GM18507 (cell line): ENCODE measurements at regions not wholly inside any gene's neighbourhood (a gene's known extent, or its start where the extent isn't known, plus 50 kb on each side); places are given as distances from the start of the nearest gene placed in this dataset.
A peak's percentile ranks its signal among the peaks of the same experiment; 100 is the strongest.
"Not testable (repeated sequence)": the region's sequence is repeated elsewhere in the genome, so short reads cannot be mapped to it uniquely, and the experiment has no call there.

Experiments
- DNase-seq: peaks from one replicate; pipeline ENCODE4 v3.0.0; 2011; ENCODE audit warnings: low read depth; ENCODE audit not compliant: insufficient read length; ENCODE audit errors: extremely low spot score
- FAIRE-seq: peaks from 2 replicates; lab custom pipeline; 2011; peaks lifted over from hg19 to GRCh38; lab: Jason Lieb, UNC

GRCh38 chr4:84298719-84299254 is 200.3 kb downstream of the NKX6-1 start:
- FAIRE-seq, DNase-seq: not testable (repeated sequence)

DNA sequence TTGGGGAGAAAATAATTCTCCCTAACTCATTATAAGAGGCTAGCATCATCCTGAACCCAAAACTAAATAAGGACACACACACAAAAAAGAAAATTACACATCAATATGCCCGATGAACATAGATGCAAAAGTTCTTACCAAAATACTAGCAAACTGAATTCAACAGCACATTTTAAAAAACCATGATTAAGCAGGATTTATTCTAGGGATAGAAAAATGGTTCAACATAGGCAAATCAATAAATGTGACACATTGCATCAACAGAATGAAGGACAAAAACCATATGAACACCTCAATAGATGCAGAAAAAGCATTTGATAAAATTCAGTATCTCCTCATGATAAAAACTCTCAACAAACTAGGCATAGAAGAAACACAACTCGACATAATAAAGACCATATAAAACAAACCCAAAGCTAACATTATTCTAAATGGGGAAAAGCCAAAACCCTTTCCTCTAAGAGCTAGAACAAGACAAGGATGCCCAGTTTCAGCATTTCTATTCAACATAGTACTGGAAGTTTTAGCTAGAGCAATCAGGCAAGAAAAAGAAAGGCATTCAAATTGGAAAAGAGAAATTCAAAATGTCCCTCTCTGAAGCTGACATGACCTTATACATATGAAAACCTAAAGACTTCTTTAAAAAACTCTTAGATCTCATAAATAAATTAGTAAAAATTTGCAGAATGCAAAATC is 200.9 kb downstream of the NKX6-1 start:
- no peak for FAIRE-seq

DNA sequence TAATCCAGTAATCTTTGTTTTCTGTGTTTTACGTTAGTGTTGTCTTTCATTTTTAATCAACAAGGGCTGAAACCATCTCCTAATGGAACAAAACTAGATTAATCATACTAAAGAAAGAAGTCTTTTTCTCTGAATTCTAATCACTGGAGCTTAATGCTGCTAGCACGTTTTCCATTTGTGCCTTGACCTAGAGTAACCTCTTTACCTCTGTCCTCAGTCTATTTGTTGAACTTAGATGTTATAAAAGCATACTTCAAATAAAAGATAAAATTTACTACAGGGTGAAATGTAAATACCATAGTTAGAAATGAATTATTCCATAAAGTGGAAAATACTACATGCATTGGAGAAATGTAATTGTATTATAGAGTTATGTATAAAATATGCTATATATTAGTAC is 207.1 kb downstream of the NKX6-1 start:
- no peak for DNase-seq
- FAIRE-seq, result no peak

More for the DNA sequence above, 200.9 kb downstream of the NKX6-1 start:
- no peak for DNase-seq

GRCh38 chr4:84286048-84286447 is 213.0 kb downstream of the NKX6-1 start:
- DNase-seq (no peak), FAIRE-seq (no peak)

DNA sequence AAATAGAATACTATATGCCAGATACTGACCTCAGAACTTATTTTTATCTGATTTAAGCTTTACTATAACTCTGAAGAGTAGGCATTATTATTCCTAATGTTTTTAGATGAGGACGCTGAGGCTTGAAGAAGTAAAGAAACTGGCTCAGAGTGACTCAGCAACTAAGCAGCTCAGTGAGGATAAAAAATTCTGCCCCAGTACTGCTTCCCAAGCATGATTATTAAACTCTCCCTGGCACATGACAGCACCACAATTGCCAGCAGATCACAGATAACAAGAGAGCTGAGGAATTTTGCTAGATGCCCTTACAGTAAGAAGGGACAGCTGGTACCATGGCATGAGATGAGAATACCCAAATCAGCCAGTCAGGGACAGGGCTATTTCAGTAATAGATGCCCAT is 219.4 kb downstream of the NKX6-1 start:
- DNase-seq (no peak), FAIRE-seq (no peak)

GRCh38 chr4:84277923-84278322 is 221.2 kb downstream of the NKX6-1 start:
- FAIRE-seq (no peak), DNase-seq (no peak)

DNA sequence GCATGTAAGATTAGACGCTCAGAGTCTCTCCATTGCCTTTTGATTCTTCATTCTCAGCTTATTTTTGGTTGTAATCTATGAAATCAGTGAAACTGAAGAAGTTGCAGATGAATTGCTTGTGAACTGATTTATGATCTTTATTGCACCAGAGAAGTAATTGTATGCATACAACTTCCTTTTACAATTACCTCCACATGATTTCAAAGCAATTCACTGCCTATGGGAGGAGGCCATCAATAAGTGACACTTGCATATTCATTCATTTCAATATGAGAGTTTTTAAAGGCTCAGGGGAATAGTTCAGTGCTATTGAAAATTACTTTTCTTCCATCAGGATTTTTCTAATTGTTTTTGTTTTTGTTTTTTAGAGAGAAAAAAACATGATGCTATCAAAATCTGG is 222.3 kb downstream of the NKX6-1 start:
- FAIRE-seq, result no peak

DNA sequence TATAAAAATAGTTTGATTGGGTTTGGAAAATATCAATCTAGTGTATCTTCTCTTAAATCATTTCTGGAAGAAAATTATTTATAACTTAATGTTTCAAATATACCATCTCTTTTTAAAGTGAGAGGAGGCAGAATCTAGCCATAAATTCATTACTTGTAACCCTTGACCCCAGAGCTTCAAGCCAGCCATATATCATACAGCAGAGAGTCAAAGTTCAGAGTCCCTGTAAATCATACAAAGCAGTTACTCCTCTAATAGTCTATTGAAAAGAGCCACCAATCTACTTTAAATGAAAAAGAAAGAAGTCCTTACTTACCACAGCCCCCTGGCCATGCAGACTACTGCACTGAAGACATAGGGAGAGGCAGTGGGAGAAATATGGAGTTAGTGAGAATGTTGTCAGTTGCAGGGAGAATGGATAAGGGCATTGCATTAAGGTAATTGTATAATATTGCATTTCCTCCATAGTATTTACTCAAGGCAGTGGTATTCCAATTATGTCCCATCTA is 229.5 kb downstream of the NKX6-1 start:
- FAIRE-seq, result no peak
- no peak for DNase-seq

More for the DNA sequence above, 222.3 kb downstream of the NKX6-1 start:
- DNase-seq, result no peak

DNA sequence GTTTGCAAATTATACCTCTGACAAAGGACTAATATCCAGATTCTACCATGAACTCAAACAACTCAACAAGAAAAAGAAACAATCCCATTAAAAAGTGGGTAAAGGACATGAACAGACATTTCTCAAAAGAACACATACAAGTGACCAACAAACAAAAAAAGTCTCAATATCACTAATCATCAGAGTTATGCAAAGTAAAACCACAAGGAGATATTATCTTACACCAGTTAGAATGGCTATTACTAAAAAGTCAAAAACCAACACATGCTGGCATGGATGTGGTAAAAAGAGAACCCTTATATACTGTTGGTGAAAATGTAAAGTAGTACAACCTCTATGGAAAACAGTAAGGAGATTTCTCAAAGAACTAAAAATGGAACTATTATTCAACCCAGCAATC is 234.4 kb downstream of the NKX6-1 start:
- FAIRE-seq (no peak), DNase-seq (no peak)

- peak; percentile 63 for FAIRE-seq
- no peak for DNase-seq
These were observed 235.7 kb downstream of the NKX6-1 start for GRCh38 chr4:84263415-84263814.

DNA sequence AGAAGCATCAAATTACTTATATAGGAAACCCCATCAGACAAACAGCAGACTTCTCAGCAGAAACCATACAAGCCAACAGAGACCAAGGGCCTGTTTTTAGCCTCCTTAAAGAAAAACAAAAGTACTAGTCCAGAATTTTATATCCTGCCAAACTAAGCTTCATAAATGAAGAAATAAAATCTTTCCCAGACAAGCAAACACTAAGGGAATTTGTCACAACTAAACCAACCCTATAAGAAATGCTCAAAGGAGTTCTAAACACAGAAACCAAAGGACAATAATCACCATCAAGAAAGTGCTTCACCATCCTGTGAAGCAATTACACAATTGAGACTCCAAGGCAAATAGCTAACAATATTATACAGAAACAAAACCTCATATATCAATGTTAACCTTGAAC is 238.6 kb downstream of the NKX6-1 start:
- DNase-seq, result no peak
- FAIRE-seq, result no peak

DNA sequence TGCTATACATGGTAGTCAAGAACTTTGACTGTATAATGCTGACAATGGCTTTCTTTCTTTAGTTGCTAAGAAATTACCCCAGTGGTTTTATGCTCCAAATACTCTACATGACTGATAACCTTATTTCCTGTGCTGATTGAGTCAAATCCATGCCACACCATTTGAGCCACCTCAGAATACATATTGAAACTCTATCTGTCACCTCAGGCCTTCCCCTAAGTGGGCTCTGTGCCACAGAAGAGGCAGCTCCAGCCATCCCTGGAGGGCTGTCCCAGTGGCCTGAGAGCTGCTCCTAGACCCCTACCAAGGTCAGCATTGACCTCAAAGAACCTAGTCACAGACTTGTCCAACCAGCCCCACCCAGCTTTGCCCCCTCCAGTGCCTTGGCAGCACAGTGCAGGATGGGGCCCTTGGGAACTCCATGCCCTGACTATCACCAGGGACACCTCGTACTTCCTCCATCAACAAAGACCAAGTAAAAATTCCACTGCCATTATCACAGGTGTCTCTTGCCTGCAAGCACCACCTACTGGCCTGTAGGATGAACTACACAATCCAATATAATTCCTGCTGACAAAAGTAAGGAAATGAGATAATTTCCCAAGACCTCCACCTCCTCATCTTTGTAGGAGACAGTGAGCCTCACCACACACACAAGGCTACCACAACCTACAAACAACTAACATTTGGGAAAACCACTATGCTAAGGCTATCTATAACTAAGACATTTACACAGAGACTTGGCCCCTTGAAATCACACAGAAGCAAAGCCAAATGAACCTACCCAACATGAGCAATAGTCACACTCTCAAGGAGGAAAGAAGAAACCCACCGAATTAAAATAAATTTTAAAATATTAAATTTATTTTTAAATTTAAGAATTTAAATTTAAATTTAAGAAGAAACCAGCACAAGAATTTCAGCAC is 239.9 kb downstream of the NKX6-1 start:
- DNase-seq (no peak), FAIRE-seq (peak; percentile 78)

DNA sequence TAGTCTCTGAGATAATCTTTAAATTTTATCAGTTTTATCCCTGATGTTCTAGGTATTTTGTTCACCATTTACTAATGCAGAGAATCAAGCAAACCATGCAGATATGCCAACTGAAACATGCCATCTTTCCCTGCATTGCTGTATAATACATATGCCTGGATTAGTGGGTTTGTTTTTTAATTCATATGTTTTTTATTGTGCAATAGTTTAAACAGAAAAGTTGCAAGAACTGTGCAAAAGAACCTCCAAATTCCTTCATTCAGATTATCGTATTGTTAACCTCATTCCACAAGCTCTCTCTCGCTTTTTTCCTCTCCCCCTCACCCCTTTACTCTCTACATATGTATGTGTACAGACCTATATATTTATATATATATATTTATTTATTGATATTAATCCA is 244.6 kb downstream of the NKX6-1 start:
- FAIRE-seq, result no peak
- DNase-seq, result no peak

DNA sequence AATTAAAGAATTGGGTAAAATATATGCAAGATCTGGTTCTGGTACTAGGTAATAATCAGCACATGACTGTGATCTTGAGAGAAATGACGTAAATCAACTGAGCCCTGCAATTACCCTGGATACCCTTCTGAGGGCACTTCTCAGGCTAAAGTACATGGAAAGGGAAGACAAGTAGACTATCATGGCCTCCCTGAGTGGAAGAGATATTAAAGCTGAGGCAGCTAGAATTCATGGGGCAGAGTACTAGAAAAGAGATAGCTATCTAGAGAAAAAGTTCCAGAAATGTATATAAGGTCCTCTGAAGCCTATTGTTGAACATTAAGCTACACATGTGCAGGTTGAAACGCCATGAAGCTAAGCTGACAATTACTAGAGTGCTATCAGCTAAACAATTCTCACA is 249.6 kb downstream of the NKX6-1 start:
- peak; percentile 29 for FAIRE-seq
- no peak for DNase-seq

- FAIRE-seq, DNase-seq: not testable (repeated sequence)
These were observed 254.1 kb downstream of the NKX6-1 start for GRCh38 chr4:84245042-84245441.

GRCh38 chr4:84244346-84244801 is 254.7 kb downstream of the NKX6-1 start:
- DNase-seq, FAIRE-seq: not testable (repeated sequence)

DNA sequence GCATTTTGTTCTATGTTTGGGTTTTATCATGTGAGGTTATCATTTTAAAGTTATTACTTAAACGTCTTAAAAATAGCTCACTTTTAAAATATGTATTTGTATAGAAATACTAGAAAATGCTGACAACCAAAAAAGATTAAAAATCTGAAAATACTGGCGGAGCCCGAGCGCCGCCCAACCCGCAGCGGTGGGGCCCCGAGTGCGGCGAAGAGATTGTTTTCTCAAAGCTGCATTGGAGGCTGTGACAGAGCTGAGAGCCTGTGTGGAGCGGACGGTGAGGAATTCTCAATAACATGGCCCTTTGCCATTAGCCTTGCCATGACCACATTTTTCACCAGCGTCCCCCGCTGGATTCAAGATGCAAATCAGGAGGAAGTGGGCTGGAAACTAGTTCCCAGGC is 255.4 kb downstream of the NKX6-1 start:
- no peak for FAIRE-seq

DNA sequence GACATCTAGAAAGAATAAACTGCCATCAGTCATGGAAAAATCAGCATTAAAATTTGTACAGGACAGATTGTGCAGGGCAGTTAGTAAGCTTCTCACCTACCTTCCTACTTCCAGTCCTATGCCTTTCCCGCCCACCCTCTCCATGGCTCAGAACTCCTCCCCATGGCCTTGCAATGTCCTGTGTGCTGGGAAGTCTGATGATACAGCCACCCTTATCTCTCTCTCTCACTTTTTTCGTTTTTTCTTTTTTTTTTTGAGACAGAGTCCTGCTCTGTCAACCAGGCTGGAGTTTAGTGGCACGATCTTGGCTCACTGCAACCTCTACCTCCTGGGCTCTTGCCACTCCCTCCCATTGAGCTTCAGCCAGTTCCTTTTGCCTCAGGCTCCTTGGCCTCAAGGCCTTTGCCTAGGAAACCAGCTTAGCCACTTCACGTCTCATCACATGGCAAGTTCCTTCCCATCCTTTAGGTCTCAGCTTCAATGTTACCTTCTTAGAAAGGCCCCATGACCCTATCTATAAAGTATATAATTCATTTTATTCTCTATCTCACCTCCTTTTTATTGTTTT is 259.7 kb downstream of the NKX6-1 start:
- no peak for FAIRE-seq
- no peak for DNase-seq

More for the DNA sequence above, 255.4 kb downstream of the NKX6-1 start:
- DNase-seq, result no peak

DNA sequence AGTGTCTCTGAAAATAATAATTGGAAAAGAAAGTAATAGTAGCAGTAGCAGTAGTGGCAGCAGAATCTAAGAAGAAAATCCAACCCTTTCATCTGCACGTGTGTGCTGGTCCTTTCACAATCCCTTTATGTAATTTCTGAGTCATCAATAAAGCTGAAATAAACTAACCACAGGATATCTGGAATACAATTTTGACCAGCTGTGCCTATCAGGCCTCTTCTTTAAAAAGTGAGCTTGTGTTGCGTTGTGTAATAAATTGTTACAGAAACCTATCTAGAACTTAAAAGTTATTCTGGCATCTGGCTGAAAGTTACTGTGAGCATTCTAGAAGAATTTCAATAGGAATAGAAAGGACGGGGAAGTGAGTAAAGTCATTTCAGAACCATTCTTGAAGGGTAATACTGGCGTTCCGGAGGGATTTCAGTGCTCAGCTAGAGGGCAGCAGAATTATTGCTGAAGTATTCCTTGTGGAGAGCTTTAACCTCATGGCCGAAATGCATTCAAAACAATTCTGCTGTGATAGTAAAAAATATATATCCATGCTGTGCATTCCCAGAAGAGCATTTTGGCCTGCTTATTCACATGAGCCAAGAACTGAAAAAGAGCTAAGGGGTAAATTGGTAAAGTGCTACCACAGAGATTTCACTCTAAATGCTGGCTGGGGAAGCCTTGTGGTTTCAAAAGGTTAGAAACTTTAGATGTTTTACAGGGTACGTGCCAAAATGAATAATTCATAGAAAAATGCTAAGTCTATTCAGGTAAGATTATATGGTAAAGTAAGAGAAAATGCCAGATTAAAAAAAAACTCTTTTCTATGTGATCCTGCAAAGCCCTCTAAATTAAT is 260.6 kb downstream of the NKX6-1 start:
- no peak for DNase-seq

More for the DNA sequence above, 260.6 kb downstream of the NKX6-1 start:
- no peak for FAIRE-seq
